ENCODE measurements at regions not wholly inside any gene's neighbourhood (a gene's known extent, or its start where the extent isn't known, plus 50 kb on each side); places are given as distances from the start of the nearest gene placed in this dataset.

DNA sequence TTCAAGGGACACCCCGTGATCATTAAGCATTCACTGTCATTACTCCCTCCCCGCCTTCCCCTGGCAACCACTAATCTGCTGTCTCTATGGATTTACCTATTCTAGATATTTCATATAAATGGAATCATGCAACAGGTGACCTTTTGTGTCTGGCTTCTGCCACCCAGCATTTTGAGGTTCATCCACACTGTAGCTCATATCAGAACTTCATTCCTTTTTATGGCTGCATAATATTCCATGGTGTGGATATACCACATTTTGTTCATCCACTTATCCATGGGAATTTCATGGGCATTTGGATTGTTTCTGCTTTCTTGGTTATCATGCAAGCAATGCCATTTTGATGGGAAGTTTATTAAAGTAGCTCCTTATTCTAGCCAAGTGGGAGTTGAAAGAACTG is 184.2 kb upstream of the VASH1 start:
- TF ChIP-seq, protein P1, sequence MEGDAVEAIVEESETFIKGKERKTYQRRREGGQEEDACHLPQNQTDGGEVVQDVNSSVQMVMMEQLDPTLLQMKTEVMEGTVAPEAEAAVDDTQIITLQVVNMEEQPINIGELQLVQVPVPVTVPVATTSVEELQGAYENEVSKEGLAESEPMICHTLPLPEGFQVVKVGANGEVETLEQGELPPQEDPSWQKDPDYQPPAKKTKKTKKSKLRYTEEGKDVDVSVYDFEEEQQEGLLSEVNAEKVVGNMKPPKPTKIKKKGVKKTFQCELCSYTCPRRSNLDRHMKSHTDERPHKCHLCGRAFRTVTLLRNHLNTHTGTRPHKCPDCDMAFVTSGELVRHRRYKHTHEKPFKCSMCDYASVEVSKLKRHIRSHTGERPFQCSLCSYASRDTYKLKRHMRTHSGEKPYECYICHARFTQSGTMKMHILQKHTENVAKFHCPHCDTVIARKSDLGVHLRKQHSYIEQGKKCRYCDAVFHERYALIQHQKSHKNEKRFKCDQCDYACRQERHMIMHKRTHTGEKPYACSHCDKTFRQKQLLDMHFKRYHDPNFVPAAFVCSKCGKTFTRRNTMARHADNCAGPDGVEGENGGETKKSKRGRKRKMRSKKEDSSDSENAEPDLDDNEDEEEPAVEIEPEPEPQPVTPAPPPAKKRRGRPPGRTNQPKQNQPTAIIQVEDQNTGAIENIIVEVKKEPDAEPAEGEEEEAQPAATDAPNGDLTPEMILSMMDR (IDR thresholded peaks at IDR 0.05; ENCODE audit: low read depth, low read length), result no peak
- DNase-seq (ENCODE audit: extremely low read depth, low read depth), result no peak

DNA sequence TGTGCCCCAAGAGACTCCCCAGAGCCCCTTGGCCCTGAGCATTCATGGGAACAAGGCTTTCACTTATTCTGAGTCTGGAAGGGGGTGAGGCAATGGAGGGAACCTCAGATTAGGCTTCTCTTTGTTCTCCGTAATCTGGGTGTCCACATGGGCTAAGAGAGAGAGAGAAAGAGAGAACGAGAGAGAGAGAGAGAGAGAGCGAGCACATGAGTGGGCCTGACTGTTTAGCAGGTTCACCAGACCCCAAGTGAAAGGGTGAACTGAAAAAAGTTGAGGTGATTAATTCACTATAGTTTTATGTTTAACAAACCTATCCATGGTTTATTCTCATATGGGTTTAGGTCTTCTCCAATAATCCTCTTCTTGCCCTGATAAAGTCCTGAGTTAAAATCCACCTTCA is 183.4 kb upstream of the VASH1 start:
- TF ChIP-seq, protein P1 (IDR thresholded peaks at IDR 0.05; ENCODE audit: low read depth, low read length), result no peak
- no peak for DNase-seq (ENCODE audit: extremely low read depth, low read depth)

- TF ChIP-seq, protein P1 (IDR thresholded peaks at IDR 0.05; ENCODE audit: low read depth, low read length), result no peak
These were observed 180.9 kb upstream of the VASH1 start for GRCh38 chr14:76580399-76580798.

DNA sequence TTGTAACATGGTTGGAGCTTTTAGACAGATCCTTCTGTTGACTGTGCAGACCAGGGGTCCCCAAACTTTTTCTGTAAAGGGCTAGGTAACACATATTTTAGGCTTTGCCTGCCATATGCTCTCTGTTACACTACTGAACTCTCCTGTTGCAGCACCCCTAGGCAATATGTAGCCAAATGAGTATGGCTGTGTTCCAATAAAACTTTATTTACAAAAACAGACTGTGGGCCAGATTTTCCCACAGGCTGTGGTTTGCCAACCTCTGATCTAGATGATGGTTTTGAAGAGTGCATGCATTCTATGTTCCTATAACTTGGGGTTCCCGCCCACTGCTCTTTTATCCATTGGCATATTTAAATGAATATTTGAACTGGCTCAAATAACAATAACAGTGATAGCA is 180.3 kb upstream of the VASH1 start:
- no peak for DNase-seq (ENCODE audit: extremely low read depth, low read depth)

More at GRCh38 chr14:76580399-76580798, 180.9 kb upstream of the VASH1 start:
- no peak for DNase-seq (ENCODE audit: extremely low read depth, low read depth)

DNA sequence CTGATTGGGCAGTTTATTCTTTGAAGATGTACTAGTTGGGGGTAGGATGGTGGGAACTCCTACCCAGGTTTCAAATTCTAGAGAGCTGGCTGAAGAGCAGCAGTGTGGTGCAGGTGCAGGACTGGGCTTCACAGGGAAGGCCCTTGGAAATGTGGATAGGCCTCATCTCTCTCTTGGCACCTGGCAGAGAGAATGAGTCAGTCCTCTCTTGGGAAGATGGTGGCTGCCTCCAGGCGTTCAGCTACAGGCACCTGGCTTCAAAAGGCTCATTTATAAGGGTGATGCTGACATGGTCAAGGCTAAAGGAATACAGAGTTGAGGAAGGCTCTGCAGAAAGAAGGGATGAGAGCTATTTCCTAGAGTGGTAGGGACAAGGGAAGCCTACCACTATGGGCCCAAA is 179.7 kb upstream of the VASH1 start:
- TF ChIP-seq, protein P1 (IDR thresholded peaks at IDR 0.05; ENCODE audit: low read depth, low read length), result no peak
- no peak for DNase-seq (ENCODE audit: extremely low read depth, low read depth)

More for the DNA sequence above, 180.3 kb upstream of the VASH1 start:
- TF ChIP-seq, protein P1 (IDR thresholded peaks at IDR 0.05; ENCODE audit: low read depth, low read length), result no peak

DNA sequence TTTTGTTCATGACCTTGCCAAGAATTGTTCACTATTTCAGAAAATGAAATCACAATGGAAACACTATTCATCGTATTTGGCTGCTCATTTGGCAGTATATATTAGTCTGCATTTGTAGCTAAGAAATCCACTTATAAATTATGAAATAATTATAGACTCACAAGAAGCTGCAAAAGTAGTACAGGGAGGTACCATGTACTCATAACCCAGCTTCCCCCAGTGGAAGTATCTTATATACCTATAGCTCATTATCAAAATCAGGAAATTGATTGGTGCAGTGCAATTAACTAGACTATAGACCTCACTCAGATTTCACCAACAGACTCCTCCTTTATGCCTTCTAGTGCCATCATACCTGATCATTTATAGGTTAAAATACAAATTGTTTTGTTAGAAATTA is 178.8 kb upstream of the VASH1 start:
- no peak for DNase-seq (ENCODE audit: extremely low read depth, low read depth)
- TF ChIP-seq, protein P1 (IDR thresholded peaks at IDR 0.05; ENCODE audit: low read depth, low read length), result no peak

- TF ChIP-seq, protein P1 (IDR thresholded peaks at IDR 0.05; ENCODE audit: low read depth, low read length), result no peak
- DNase-seq (ENCODE audit: extremely low read depth, low read depth), result no peak
These were observed 178.1 kb upstream of the VASH1 start for GRCh38 chr14:76583174-76583573.

Measured in AG09319 (cell line).